ENCODE measurements at regions not wholly inside any gene's neighbourhood (a gene's known extent, or its start where the extent isn't known, plus 50 kb on each side); places are given as distances from the start of the nearest gene placed in this dataset.

GRCh38 chr9:81489046-81489445, 200.3 kb downstream of the TLE1 start:
- Histone ChIP-seq H3K4me3 (ENCODE audit: low read length) (no peak overlapping the region), H3K36me3 (ENCODE audit: control insufficient read depth, insufficient read depth, low read length) (no peaks in the 10 kb centered on the region), H3K27me3 (ENCODE audit: control insufficient read depth, insufficient read depth, low read length) (no peaks in the 10 kb centered on the region), H3K4me1 (ENCODE audit: control insufficient read depth, insufficient read depth, low read length) (peaks cover 2% of the 10 kb centered on the region), H3K27ac (ENCODE audit: low read length) (no peak overlapping the region), H3K9me3 (replicated peaks; ENCODE audit: control insufficient read depth, low read depth, low read length) (no peaks in the 10 kb centered on the region)
- no CpG with 5 or more reads among the region's 1 CpG for WGBS (ENCODE audit: insufficient coverage)
- DNase-seq: peak; percentile 55

GRCh38 chr9:81480828-81481604, 208.3 kb downstream of the TLE1 start:
- H3K27me3 ChIP-seq (ENCODE audit: control insufficient read depth, insufficient read depth, low read length): no peaks in the 10 kb centered on the region
- no CpG with 5 or more reads among the region's 6 CpGs for WGBS (ENCODE audit: insufficient coverage)
- DNase-seq: no peak
- H3K9me3 ChIP-seq (replicated peaks; ENCODE audit: control insufficient read depth, low read depth, low read length): no peaks in the 10 kb centered on the region
- H3K4me1 ChIP-seq (ENCODE audit: control insufficient read depth, insufficient read depth, low read length): peaks cover 3% of the 10 kb centered on the region
- H3K4me3 ChIP-seq (ENCODE audit: low read length): no peak overlapping the region
- H3K27ac ChIP-seq (ENCODE audit: low read length): no peak overlapping the region
- no peaks in the 10 kb centered on the region for H3K36me3 ChIP-seq (ENCODE audit: control insufficient read depth, insufficient read depth, low read length)

GRCh38 chr9:81479573-81479972, 209.8 kb downstream of the TLE1 start:
- Histone ChIP-seq H3K4me3 (ENCODE audit: low read length) (no peak overlapping the region), H3K36me3 (ENCODE audit: control insufficient read depth, insufficient read depth, low read length) (no peaks in the 10 kb centered on the region), H3K27me3 (ENCODE audit: control insufficient read depth, insufficient read depth, low read length) (no peaks in the 10 kb centered on the region), H3K27ac (ENCODE audit: low read length) (no peak overlapping the region), H3K9me3 (replicated peaks; ENCODE audit: control insufficient read depth, low read depth, low read length) (no peaks in the 10 kb centered on the region), H3K4me1 (ENCODE audit: control insufficient read depth, insufficient read depth, low read length) (peaks cover 4% of the 10 kb centered on the region)
- 50% methylated on average over 1 of the region's 2 CpGs for whole genome bisulfite sequencing (ENCODE audit: insufficient coverage)
- peak; percentile 58 for DNase-seq

GRCh38 chr9:81477669-81478068, 211.7 kb downstream of the TLE1 start:
- H3K27me3 ChIP-seq (ENCODE audit: control insufficient read depth, insufficient read depth, low read length): no peaks in the 10 kb centered on the region
- DNase-seq: no peak
- no peaks in the 10 kb centered on the region for H3K36me3 ChIP-seq (ENCODE audit: control insufficient read depth, insufficient read depth, low read length)
- H3K4me3 ChIP-seq (ENCODE audit: low read length): no peak overlapping the region
- no peak overlapping the region for H3K27ac ChIP-seq (ENCODE audit: low read length)
- WGBS (ENCODE audit: insufficient coverage): 100% methylated on average over 1 of the region's 2 CpGs
- H3K4me1 ChIP-seq (ENCODE audit: control insufficient read depth, insufficient read depth, low read length): peaks cover 5% of the 10 kb centered on the region
- H3K9me3 ChIP-seq (replicated peaks; ENCODE audit: control insufficient read depth, low read depth, low read length): no peaks in the 10 kb centered on the region

GRCh38 chr9:81476813-81477490, 212.4 kb downstream of the TLE1 start:
- Histone ChIP-seq H3K4me1 (ENCODE audit: control insufficient read depth, insufficient read depth, low read length) (peaks cover 5% of the 10 kb centered on the region), H3K27ac (ENCODE audit: low read length) (no peak overlapping the region), H3K9me3 (replicated peaks; ENCODE audit: control insufficient read depth, low read depth, low read length) (no peaks in the 10 kb centered on the region), H3K27me3 (ENCODE audit: control insufficient read depth, insufficient read depth, low read length) (no peaks in the 10 kb centered on the region), H3K36me3 (ENCODE audit: control insufficient read depth, insufficient read depth, low read length) (no peaks in the 10 kb centered on the region), H3K4me3 (ENCODE audit: low read length) (no peak overlapping the region)
- 80% methylated on average over 1 of the region's 6 CpGs for WGBS (ENCODE audit: insufficient coverage)
- no peak for DNase-seq

GRCh38 chr9:81474792-81475191, 214.6 kb downstream of the TLE1 start:
- 80% methylated on average over 5 of the region's 5 CpGs for WGBS (ENCODE audit: insufficient coverage)
- Histone ChIP-seq H3K9me3 (replicated peaks; ENCODE audit: control insufficient read depth, low read depth, low read length) (no peaks in the 10 kb centered on the region), H3K36me3 (ENCODE audit: control insufficient read depth, insufficient read depth, low read length) (no peaks in the 10 kb centered on the region), H3K27me3 (ENCODE audit: control insufficient read depth, insufficient read depth, low read length) (no peaks in the 10 kb centered on the region), H3K27ac (ENCODE audit: low read length) (no peak overlapping the region), H3K4me3 (ENCODE audit: low read length) (no peak overlapping the region), H3K4me1 (ENCODE audit: control insufficient read depth, insufficient read depth, low read length) (peaks cover 5% of the 10 kb centered on the region)
- DNase-seq: peak; percentile 56

GRCh38 chr9:81474125-81474524, 215.2 kb downstream of the TLE1 start:
- peak; percentile 29 for DNase-seq
- H3K27ac ChIP-seq (ENCODE audit: low read length): no peak overlapping the region
- H3K27me3 ChIP-seq (ENCODE audit: control insufficient read depth, insufficient read depth, low read length): no peaks in the 10 kb centered on the region
- H3K9me3 ChIP-seq (replicated peaks; ENCODE audit: control insufficient read depth, low read depth, low read length): no peaks in the 10 kb centered on the region
- H3K4me1 ChIP-seq (ENCODE audit: control insufficient read depth, insufficient read depth, low read length): peaks cover 5% of the 10 kb centered on the region
- WGBS (ENCODE audit: insufficient coverage): 100% methylated on average over 1 of the region's 3 CpGs
- no peaks in the 10 kb centered on the region for H3K36me3 ChIP-seq (ENCODE audit: control insufficient read depth, insufficient read depth, low read length)
- no peak overlapping the region for H3K4me3 ChIP-seq (ENCODE audit: low read length)

- H3K9me3 ChIP-seq (replicated peaks; ENCODE audit: control insufficient read depth, low read depth, low read length): no peaks in the 10 kb centered on the region
- no peaks in the 10 kb centered on the region for H3K27me3 ChIP-seq (ENCODE audit: control insufficient read depth, insufficient read depth, low read length)
- no peak overlapping the region for H3K4me3 ChIP-seq (ENCODE audit: low read length)
- WGBS (ENCODE audit: insufficient coverage): no CpG with 5 or more reads among the region's 1 CpG
- peaks cover 5% of the 10 kb centered on the region for H3K4me1 ChIP-seq (ENCODE audit: control insufficient read depth, insufficient read depth, low read length)
- no peaks in the 10 kb centered on the region for H3K36me3 ChIP-seq (ENCODE audit: control insufficient read depth, insufficient read depth, low read length)
- H3K27ac ChIP-seq (ENCODE audit: low read length): no peak overlapping the region
- no peak for DNase-seq
These were observed 215.6 kb downstream of the TLE1 start for GRCh38 chr9:81473708-81474107.

GRCh38 chr9:81473206-81473605, 216.1 kb downstream of the TLE1 start:
- Histone ChIP-seq H3K36me3 (ENCODE audit: control insufficient read depth, insufficient read depth, low read length) (no peaks in the 10 kb centered on the region), H3K27me3 (ENCODE audit: control insufficient read depth, insufficient read depth, low read length) (no peaks in the 10 kb centered on the region), H3K27ac (ENCODE audit: low read length) (no peak overlapping the region), H3K4me1 (ENCODE audit: control insufficient read depth, insufficient read depth, low read length) (peaks cover 4% of the 10 kb centered on the region), H3K9me3 (replicated peaks; ENCODE audit: control insufficient read depth, low read depth, low read length) (no peaks in the 10 kb centered on the region), H3K4me3 (ENCODE audit: low read length) (no peak overlapping the region)
- DNase-seq: no peak
- 60% methylated on average over 2 of the region's 2 CpGs for WGBS (ENCODE audit: insufficient coverage)

- H3K27me3 ChIP-seq (ENCODE audit: control insufficient read depth, insufficient read depth, low read length): no peaks in the 10 kb centered on the region
- no peaks in the 10 kb centered on the region for H3K36me3 ChIP-seq (ENCODE audit: control insufficient read depth, insufficient read depth, low read length)
- H3K4me1 ChIP-seq (ENCODE audit: control insufficient read depth, insufficient read depth, low read length): peaks cover 2% of the 10 kb centered on the region
- no peak for DNase-seq
- H3K4me3 ChIP-seq (ENCODE audit: low read length): no peak overlapping the region
- no peaks in the 10 kb centered on the region for H3K9me3 ChIP-seq (replicated peaks; ENCODE audit: control insufficient read depth, low read depth, low read length)
- no peak overlapping the region for H3K27ac ChIP-seq (ENCODE audit: low read length)
- 58% methylated on average over 10 of the region's 10 CpGs for WGBS (ENCODE audit: insufficient coverage)
These were observed 216.6 kb downstream of the TLE1 start for GRCh38 chr9:81472701-81473100.
